Glutamatergic neuron (in vitro differentiated cells): ENCODE measurements at regions not wholly inside any gene's neighbourhood (a gene's known extent, or its start where the extent isn't known, plus 50 kb on each side); places are given as distances from the start of the nearest gene placed in this dataset.

Source experiments
- DNase-seq: peaks from one replicate; pipeline ENCODE4 v3.0.0; 2022
- H3K27ac Mint-ChIP-seq: one replicate; pipeline ENCODE4 v1.8.0; 2020; ENCODE audit warnings: mild to moderate bottlenecking, mixed read lengths, inconsistent platforms; ENCODE audit not compliant: unreplicated experiment
- H3K27me3 Mint-ChIP-seq: one replicate; pipeline ENCODE4 v1.8.0; 2020; ENCODE audit warnings: mild to moderate bottlenecking, moderate library complexity, mixed read lengths, inconsistent platforms; ENCODE audit not compliant: unreplicated experiment
- H3K36me3 Mint-ChIP-seq: one replicate; pipeline ENCODE4 v1.8.0; 2020; ENCODE audit warnings: mild to moderate bottlenecking, mixed read lengths, inconsistent platforms; ENCODE audit not compliant: unreplicated experiment
- H3K4me1 Mint-ChIP-seq: one replicate; pipeline ENCODE4 v1.8.0; 2020; ENCODE audit warnings: mild to moderate bottlenecking, low read depth, mixed read lengths, inconsistent platforms; ENCODE audit not compliant: unreplicated experiment
- H3K4me3 Mint-ChIP-seq: one replicate; pipeline ENCODE4 v1.8.0; 2020; ENCODE audit warnings: mild to moderate bottlenecking, mixed read lengths, inconsistent platforms; ENCODE audit not compliant: unreplicated experiment
- H3K9me3 Mint-ChIP-seq: one replicate; pipeline ENCODE4 v1.8.0; 2020; ENCODE audit warnings: mild to moderate bottlenecking, moderate library complexity, mixed read lengths, inconsistent platforms; ENCODE audit not compliant: unreplicated experiment
- CTCF ChIP-seq: fragments of 200-600 bp; sonication (generic); IDR thresholded peaks from one replicate; pipeline ENCODE4 v1.5.0; 2021; ENCODE audit not compliant: partially characterized antibody, unreplicated experiment

DNA sequence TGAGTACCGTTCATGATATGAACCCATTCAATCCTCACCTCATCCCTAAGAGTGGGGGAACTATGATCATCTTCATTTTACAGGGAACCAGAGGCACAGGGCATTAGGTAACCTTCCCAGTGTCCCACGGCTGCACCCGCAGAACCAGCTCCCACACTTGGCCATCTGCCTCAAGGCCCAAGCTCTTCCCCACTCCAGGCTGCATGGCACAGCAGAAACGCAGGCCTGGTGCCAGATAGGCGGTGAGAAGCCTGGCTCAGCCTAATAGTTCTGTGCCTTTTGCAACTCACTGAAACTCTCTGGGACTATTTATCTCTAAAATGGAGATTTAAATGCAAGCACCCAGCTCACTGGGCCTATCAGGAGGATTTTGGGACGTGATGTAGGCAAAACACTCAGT lies 90.8 kb upstream of the ZNF618 start:
- no peak overlapping the region for H3K4me3 Mint-ChIP-seq
- no peak overlapping the region for H3K27ac Mint-ChIP-seq
- H3K36me3 Mint-ChIP-seq, result no peaks in the 10 kb centered on the region
- peaks cover 12% of the 10 kb centered on the region for H3K27me3 Mint-ChIP-seq
- H3K9me3 Mint-ChIP-seq, result no peaks in the 10 kb centered on the region
- TF ChIP-seq CTCF, result no peak
- no peak for DNase-seq
- no peaks in the 10 kb centered on the region for H3K4me1 Mint-ChIP-seq

DNA sequence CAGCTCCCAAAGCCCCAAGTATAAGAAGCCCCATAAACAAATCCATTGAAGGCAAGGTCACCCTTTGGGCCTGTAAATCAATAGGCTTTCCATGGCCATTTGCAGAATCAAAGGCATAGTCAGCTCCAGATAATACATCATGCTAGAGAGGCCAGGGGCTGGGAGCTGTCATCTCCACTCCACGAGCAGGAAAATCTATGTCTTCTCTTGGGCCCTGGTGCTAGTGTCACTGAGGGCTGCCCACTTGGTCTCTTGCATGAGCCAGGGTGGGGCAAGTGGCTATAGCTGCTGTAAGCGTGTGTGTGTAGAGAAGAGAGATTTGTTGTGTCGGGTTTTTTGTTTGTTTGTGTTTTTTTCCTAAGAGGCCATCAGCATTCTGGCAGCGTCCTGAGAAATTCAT lies 90.0 kb upstream of the ZNF618 start:
- peaks cover 12% of the 10 kb centered on the region for H3K27me3 Mint-ChIP-seq
- H3K4me3 Mint-ChIP-seq, result no peak overlapping the region
- no peak overlapping the region for H3K27ac Mint-ChIP-seq
- H3K9me3 Mint-ChIP-seq, result no peaks in the 10 kb centered on the region
- no peaks in the 10 kb centered on the region for H3K36me3 Mint-ChIP-seq
- H3K4me1 Mint-ChIP-seq, result no peaks in the 10 kb centered on the region
- no peak for DNase-seq
- no peak for TF ChIP-seq CTCF

GRCh38 chr9:113787871-113788270 lies 88.2 kb upstream of the ZNF618 start:
- Mint-ChIP-seq H3K27ac (no peak overlapping the region), H3K36me3 (no peaks in the 10 kb centered on the region), H3K4me3 (no peak overlapping the region), H3K9me3 (no peaks in the 10 kb centered on the region), H3K4me1 (no peaks in the 10 kb centered on the region), H3K27me3 (peaks cover 5% of the 10 kb centered on the region)
- no peak for DNase-seq
- TF ChIP-seq CTCF, result no peak

GRCh38 chr9:113788616-113789330 lies 87.3 kb upstream of the ZNF618 start:
- H3K4me3 Mint-ChIP-seq, result no peak overlapping the region
- no peak for DNase-seq
- no peaks in the 10 kb centered on the region for H3K4me1 Mint-ChIP-seq
- TF ChIP-seq CTCF, result no peak
- no peaks in the 10 kb centered on the region for H3K36me3 Mint-ChIP-seq
- no peak overlapping the region for H3K27ac Mint-ChIP-seq
- H3K27me3 Mint-ChIP-seq, result peaks cover 3% of the 10 kb centered on the region
- no peaks in the 10 kb centered on the region for H3K9me3 Mint-ChIP-seq

DNA sequence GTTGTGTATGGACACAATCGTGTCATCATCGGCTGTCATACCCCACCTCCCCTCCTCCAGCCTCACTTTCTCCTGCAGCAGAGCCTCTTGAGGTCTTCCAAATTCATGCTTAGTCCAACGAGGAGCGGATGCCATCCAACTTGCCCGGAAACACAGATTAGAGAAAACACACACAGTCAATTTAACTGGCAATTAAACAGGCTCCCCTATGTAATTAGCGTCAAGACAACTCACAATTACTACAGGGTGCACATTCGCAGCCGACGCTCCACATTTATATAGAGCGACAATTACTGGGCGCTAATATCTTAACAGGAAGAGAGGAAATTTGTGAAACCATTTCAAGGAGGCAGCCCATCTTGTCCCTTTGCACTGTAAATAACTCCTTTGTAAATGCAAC lies 86.0 kb upstream of the ZNF618 start:
- Mint-ChIP-seq H3K27ac (no peak overlapping the region), H3K4me1 (no peaks in the 10 kb centered on the region), H3K27me3 (peaks cover 3% of the 10 kb centered on the region), H3K36me3 (no peaks in the 10 kb centered on the region), H3K9me3 (no peaks in the 10 kb centered on the region), H3K4me3 (no peak overlapping the region)
- no peak for TF ChIP-seq CTCF
- no peak for DNase-seq
